22Rv1 (cell line): ENCODE measurements at regions not wholly inside any gene's neighbourhood (a gene's known extent, or its start where the extent isn't known, plus 50 kb on each side); places are given as distances from the start of the nearest gene placed in this dataset.
"Not testable (repeated sequence)": the region's sequence is repeated elsewhere in the genome, so short reads cannot be mapped to it uniquely, and the experiment has no call there.

Experiments used
- ZFX ChIP-seq: fragments of 450-650 bp; IDR thresholded peaks from 2 replicates; pipeline ENCODE4 v1.6.1; 2017; ENCODE audit warnings: antibody characterized with exemption, borderline replicate concordance
- TF ChIP-seq, protein P1 (sequence below): fragments of 450-650 bp; IDR thresholded peaks from 2 replicates; pipeline ENCODE4 v1.5.1; 2017; ENCODE audit warnings: mild to moderate bottlenecking

- TF ChIP-seq, protein P1, sequence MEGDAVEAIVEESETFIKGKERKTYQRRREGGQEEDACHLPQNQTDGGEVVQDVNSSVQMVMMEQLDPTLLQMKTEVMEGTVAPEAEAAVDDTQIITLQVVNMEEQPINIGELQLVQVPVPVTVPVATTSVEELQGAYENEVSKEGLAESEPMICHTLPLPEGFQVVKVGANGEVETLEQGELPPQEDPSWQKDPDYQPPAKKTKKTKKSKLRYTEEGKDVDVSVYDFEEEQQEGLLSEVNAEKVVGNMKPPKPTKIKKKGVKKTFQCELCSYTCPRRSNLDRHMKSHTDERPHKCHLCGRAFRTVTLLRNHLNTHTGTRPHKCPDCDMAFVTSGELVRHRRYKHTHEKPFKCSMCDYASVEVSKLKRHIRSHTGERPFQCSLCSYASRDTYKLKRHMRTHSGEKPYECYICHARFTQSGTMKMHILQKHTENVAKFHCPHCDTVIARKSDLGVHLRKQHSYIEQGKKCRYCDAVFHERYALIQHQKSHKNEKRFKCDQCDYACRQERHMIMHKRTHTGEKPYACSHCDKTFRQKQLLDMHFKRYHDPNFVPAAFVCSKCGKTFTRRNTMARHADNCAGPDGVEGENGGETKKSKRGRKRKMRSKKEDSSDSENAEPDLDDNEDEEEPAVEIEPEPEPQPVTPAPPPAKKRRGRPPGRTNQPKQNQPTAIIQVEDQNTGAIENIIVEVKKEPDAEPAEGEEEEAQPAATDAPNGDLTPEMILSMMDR = not testable (repeated sequence)
- not testable (repeated sequence) for TF ChIP-seq ZFX
Measured at GRCh38 chr16:62780081-62780480, 743.8 kb upstream of the CDH8 start.
